Smooth muscle cell (in vitro differentiated cells): ENCODE measurements at regions not wholly inside any gene's neighbourhood (a gene's known extent, or its start where the extent isn't known, plus 50 kb on each side); places are given as distances from the start of the nearest gene placed in this dataset.
"Not testable (repeated sequence)": the region's sequence is repeated elsewhere in the genome, so short reads cannot be mapped to it uniquely, and the experiment has no call there.

ENCODE experiments used
- DNase-seq: peaks from one replicate; lab custom pipeline; 2025; ENCODE audit not compliant: unreplicated experiment; lab: John Stamatoyannopoulos, UW
- H2AFZ ChIP-seq: fragments of 200-600 bp; sonication (generic); 2 replicates; pipeline ENCODE4 v1.6.0; 2016; ENCODE audit warnings: antibody characterized with exemption, low read depth, mild to moderate bottlenecking
- H3F3A ChIP-seq: fragments of 200-600 bp; sonication (generic); 2 replicates; pipeline ENCODE4 v1.6.0; 2017; ENCODE audit warnings: antibody characterized with exemption, low read depth
- H3K27ac ChIP-seq: fragments of 200-600 bp; sonication (generic); 2 replicates; pipeline ENCODE4 v1.5.1; 2016; ENCODE audit warnings: low read depth, mild to moderate bottlenecking
- H3K27me3 ChIP-seq: fragments of 200-600 bp; sonication (generic); 2 replicates; pipeline ENCODE4 v1.6.1; 2016; ENCODE audit warnings: low read depth, mild to moderate bottlenecking
- H3K36me3 ChIP-seq: fragments of 200-600 bp; sonication (generic); 2 replicates; pipeline ENCODE4 v1.5.1; 2016; ENCODE audit warnings: low read depth
- H3K4me1 ChIP-seq: fragments of 200-600 bp; sonication (generic); 2 replicates; pipeline ENCODE4 v1.5.1; 2016; ENCODE audit warnings: low read depth
- H3K4me2 ChIP-seq: fragments of 200-600 bp; sonication (generic); 2 replicates; pipeline ENCODE4 v1.6.0; 2016; ENCODE audit warnings: mild to moderate bottlenecking
- H3K4me3 ChIP-seq: fragments of 200-600 bp; sonication (generic); 2 replicates; pipeline ENCODE4 v1.5.1; 2016; ENCODE audit warnings: mild to moderate bottlenecking
- H3K79me2 ChIP-seq: fragments of 200-600 bp; sonication (generic); 2 replicates; pipeline ENCODE4 v1.6.0; 2016; ENCODE audit warnings: low read depth, mild to moderate bottlenecking
- H3K9ac ChIP-seq: fragments of 200-600 bp; sonication (generic); 2 replicates; pipeline ENCODE4 v1.6.0; 2016; ENCODE audit warnings: low read depth
- H3K9me3 ChIP-seq: fragments of 200-600 bp; sonication (generic); replicated peaks from 2 replicates; pipeline ENCODE4 v1.5.1; 2016; ENCODE audit warnings: low read depth
- H4K20me1 ChIP-seq: fragments of 200-600 bp; sonication (generic); 2 replicates; pipeline ENCODE4 v1.6.0; 2016; ENCODE audit warnings: low read depth
- CTCF ChIP-seq: fragments of 200-600 bp; sonication (generic); IDR thresholded peaks from 2 replicates; pipeline ENCODE4 v1.5.1; 2017; ENCODE audit warnings: borderline replicate concordance, mild to moderate bottlenecking, antibody characterized with exemption; ENCODE audit not compliant: insufficient read depth, poor library complexity, severe bottlenecking
- WGBS: methylation state at CpG from one replicate; pipeline ENCODE4 v1.1.7; 2016; ENCODE audit warnings: low lambda C conversion rate; 5-methylcytosine and 5-hydroxymethylcytosine counted together

- H3K79me2 ChIP-seq = no peaks in the 10 kb centered on the region
- H3K9ac ChIP-seq = no peak overlapping the region
- no peaks in the 10 kb centered on the region for H3K9me3 ChIP-seq
- H3K27ac ChIP-seq = no peak overlapping the region
- no peak for TF ChIP-seq CTCF
- H3K4me2 ChIP-seq = no peak overlapping the region
- no peak overlapping the region for H2AFZ ChIP-seq
- no peaks in the 10 kb centered on the region for H3K36me3 ChIP-seq
- H4K20me1 ChIP-seq = no peaks in the 10 kb centered on the region
- no peaks in the 10 kb centered on the region for H3K27me3 ChIP-seq
- no peak for DNase-seq
- H3K4me1 ChIP-seq = no peaks in the 10 kb centered on the region
- 96% methylated on average over 3 of the region's 3 CpGs for WGBS
- no peaks in the 10 kb centered on the region for H3F3A ChIP-seq
- H3K4me3 ChIP-seq = no peak overlapping the region
Measured at GRCh38 chr12:90546511-90546910, 408.5 kb downstream of the CCER1 start.

- Histone ChIP-seq H3K4me2 (no peak overlapping the region), H3K27me3 (no peaks in the 10 kb centered on the region), H3K9me3 (no peaks in the 10 kb centered on the region), H3K79me2 (no peaks in the 10 kb centered on the region), H3F3A (no peaks in the 10 kb centered on the region), H4K20me1 (no peaks in the 10 kb centered on the region), H3K27ac (no peak overlapping the region), H3K4me1 (no peaks in the 10 kb centered on the region), H3K9ac (no peak overlapping the region), H3K36me3 (no peaks in the 10 kb centered on the region), H2AFZ (no peak overlapping the region), H3K4me3 (no peak overlapping the region)
- DNase-seq = no peak
- 96% methylated on average over 4 of the region's 4 CpGs for WGBS
- no peak for TF ChIP-seq CTCF
Measured at GRCh38 chr12:90543841-90544240, 411.1 kb downstream of the CCER1 start.

- H3K4me2 ChIP-seq = peak overlapping the region; percentile 27
- no peaks in the 10 kb centered on the region for H3K27me3 ChIP-seq
- no peak for TF ChIP-seq CTCF
- H3K4me3 ChIP-seq = no peak overlapping the region
- no peaks in the 10 kb centered on the region for H3K36me3 ChIP-seq
- H3K79me2 ChIP-seq = no peaks in the 10 kb centered on the region
- no peaks in the 10 kb centered on the region for H3F3A ChIP-seq
- DNase-seq = no peak
- WGBS = 86% methylated on average over 1 of the region's 1 CpG
- no peak overlapping the region for H3K27ac ChIP-seq
- H3K9me3 ChIP-seq = no peaks in the 10 kb centered on the region
- H3K9ac ChIP-seq = no peak overlapping the region
- H2AFZ ChIP-seq = no peak overlapping the region
- H4K20me1 ChIP-seq = no peaks in the 10 kb centered on the region
- H3K4me1 ChIP-seq = no peaks in the 10 kb centered on the region
Measured at GRCh38 chr12:90543374-90543773, 411.6 kb downstream of the CCER1 start.

GRCh38 chr12:90542852-90543251 is 412.1 kb downstream of the CCER1 start:
- not testable (repeated sequence) for H4K20me1 ChIP-seq, H3K79me2 ChIP-seq, DNase-seq, H2AFZ ChIP-seq, H3K4me1 ChIP-seq, H3K9me3 ChIP-seq, H3K27me3 ChIP-seq, H3K36me3 ChIP-seq, H3K27ac ChIP-seq, H3K4me3 ChIP-seq, H3K9ac ChIP-seq, H3F3A ChIP-seq
- H3K4me2 ChIP-seq = peak overlapping the region; percentile 27
- WGBS = no CpG with 5 or more reads among the region's 1 CpG

- H3K9me3 ChIP-seq, H3K36me3 ChIP-seq: not testable (repeated sequence)
- WGBS = 75% methylated on average over 1 of the region's 1 CpG
Measured at GRCh38 chr12:90533828-90534227, 421.1 kb downstream of the CCER1 start.

More at GRCh38 chr12:90533828-90534227, 421.1 kb downstream of the CCER1 start:
- not testable (repeated sequence) for H3K9ac ChIP-seq, H4K20me1 ChIP-seq, H3F3A ChIP-seq, H3K27ac ChIP-seq, H3K27me3 ChIP-seq, DNase-seq, H3K4me3 ChIP-seq, H2AFZ ChIP-seq, H3K79me2 ChIP-seq, H3K4me1 ChIP-seq, H3K4me2 ChIP-seq
